Astrocyte of the spinal cord (primary cell): ENCODE measurements at regions not wholly inside any gene's neighbourhood (a gene's known extent, or its start where the extent isn't known, plus 50 kb on each side); places are given as distances from the start of the nearest gene placed in this dataset.

ENCODE experiments used
- DNase-seq: peaks from one replicate; pipeline ENCODE4 v3.0.0; 2011; ENCODE audit warnings: low read depth, low spot score
- H3K4me3 ChIP-seq: 2 replicates; pipeline ENCODE4 v1.5.1; 2011; ENCODE audit warnings: low read depth, mild to moderate bottlenecking, low read length, moderate library complexity
- in situ Hi-C: cut with HindIII; loops from 2 replicates; pipeline ENCODE4 v1.10.0; 2017; ENCODE audit warnings: low sequenced_read_pairs
- TF ChIP-seq, protein P1 (sequence below): IDR thresholded peaks from 2 replicates; pipeline ENCODE4 v1.5.1; 2012; ENCODE audit warnings: low read depth, mild to moderate bottlenecking, low read length, inconsistent platforms

DNA sequence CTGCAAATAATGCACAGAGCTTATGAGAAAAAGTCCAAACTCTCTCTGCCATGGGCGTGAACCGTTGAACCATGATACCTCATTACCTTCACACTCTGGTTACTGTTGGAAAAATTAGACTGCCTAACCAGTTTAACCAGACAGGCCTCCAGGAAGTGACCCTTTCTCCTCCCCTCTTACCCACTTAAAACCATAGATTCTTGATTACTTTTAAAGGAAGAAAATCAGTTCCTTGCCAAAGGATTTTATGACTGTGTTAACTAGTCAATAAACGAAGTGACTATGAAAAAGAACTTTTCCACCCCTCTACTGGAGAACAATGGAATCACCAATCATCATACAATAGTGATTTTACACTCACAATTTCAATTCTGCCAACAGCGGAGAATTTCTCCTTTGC is 254.0 kb upstream of the ATP2B1 start:
- no peak for DNase-seq
- TF ChIP-seq, protein P1, sequence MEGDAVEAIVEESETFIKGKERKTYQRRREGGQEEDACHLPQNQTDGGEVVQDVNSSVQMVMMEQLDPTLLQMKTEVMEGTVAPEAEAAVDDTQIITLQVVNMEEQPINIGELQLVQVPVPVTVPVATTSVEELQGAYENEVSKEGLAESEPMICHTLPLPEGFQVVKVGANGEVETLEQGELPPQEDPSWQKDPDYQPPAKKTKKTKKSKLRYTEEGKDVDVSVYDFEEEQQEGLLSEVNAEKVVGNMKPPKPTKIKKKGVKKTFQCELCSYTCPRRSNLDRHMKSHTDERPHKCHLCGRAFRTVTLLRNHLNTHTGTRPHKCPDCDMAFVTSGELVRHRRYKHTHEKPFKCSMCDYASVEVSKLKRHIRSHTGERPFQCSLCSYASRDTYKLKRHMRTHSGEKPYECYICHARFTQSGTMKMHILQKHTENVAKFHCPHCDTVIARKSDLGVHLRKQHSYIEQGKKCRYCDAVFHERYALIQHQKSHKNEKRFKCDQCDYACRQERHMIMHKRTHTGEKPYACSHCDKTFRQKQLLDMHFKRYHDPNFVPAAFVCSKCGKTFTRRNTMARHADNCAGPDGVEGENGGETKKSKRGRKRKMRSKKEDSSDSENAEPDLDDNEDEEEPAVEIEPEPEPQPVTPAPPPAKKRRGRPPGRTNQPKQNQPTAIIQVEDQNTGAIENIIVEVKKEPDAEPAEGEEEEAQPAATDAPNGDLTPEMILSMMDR: peak; percentile 19
- no peak overlapping the region for H3K4me3 ChIP-seq
- in situ Hi-C loops: no loop called here

DNA sequence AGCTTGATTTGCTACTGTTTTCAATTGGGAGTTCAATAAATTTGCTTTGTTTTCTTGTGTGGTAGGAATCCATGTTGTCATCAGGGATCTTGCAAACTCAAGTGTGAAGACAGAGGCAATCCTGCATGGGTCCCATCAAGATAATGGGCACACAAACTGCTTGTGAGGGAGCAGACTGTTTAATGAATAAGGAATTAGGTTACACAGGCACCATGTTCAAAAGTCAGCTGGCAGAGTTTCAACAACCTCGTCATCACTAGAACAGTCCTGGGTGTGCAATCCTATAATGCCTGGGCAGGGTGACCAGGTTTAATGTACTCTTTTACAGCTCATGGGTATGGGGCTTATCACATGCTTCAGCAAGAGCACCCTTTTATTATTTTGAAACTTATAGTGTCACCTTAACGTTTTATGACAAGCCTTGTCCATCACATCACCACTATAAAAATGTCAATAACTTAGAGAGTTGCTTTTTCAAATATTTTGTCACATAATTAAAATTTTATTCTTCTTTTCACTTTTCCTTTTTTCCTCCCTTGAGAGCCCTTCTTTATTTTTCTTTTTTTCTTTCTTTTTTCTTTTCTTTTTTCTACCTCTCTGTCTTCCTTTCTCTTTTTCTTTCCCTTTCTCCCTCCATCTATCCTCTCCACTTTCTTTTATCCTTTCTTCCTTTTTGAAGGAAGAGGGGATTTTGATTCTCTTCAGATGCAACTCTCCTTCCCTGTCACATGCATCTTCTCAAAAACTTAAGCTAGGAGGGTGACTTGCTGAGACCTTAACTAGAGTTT is 252.2 kb upstream of the ATP2B1 start:
- DNase-seq: no peak

DNA sequence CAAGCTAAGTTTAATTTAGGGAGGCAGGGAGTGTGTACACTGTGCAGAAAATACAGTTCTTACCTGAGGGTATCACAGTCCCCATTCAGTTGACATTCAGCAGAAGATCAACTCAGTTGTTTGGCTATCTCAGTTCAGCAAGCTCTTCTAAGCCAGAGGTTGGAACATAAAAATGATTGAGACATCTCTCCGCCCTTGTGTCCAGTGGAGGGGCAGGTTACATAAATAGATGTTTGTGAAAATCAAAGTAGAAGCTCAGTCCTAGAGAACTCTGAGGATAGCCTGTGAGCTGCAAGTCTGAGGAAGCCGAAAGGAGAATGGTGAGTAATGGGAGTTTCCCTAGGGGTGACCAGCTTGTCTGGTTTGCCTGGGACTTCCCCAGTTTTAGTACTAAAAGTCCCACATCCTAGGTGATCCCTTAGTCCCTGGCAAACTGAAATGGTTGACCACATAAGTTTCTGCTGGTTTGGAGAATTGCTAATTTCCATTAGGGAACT is 251.4 kb upstream of the ATP2B1 start:
- H3K4me3 ChIP-seq: no peak overlapping the region
- in situ Hi-C loops: no loop called here
- TF ChIP-seq, protein P1: no peak
- DNase-seq: no peak

More for the DNA sequence above, 252.2 kb upstream of the ATP2B1 start:
- H3K4me3 ChIP-seq: no peak overlapping the region
- TF ChIP-seq, protein P1: no peak
- in situ Hi-C loops: no loop called here

DNA sequence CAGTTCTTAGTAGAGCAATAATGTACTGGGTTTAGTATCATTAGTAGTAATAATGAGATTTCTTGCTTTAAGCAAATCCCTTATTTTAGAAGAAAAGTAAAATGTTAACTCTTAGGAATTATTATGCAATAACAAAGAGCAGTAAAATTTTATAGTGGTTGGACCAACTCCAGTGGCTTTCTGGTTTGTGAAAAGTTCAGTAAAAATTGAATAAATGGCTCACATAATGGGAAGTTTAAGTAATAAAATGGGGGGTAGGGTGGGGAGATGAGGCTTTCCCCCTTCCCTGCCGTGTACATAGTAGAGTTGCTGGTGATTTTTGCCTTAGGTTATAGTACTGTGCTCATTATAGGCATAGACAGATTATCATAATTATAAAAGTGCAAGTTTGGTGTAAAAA is 250.5 kb upstream of the ATP2B1 start:
- in situ Hi-C loops: no loop called here
- no peak for DNase-seq
- TF ChIP-seq, protein P1: no peak

DNA sequence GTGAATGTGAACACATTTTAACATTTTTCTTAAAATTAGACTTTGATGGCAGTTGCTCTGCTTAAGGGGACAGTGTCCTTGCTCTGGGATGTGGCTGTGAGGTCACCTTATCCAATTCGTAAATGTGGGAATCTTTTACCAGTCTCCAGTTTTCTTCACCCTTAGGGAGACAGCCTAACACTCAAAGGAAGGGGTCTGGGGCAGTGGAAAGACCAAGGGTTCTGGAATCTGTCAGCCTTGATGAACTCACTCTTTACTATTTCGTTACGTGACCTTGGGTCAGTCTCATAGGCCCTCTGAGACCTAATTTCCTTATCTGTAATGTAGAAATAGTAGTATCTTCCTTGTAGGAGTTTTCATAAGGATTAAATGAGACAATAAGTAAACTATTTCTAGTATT is 245.6 kb upstream of the ATP2B1 start:
- in situ Hi-C loops: no loop called here
- H3K4me3 ChIP-seq: no peak overlapping the region
- TF ChIP-seq, protein P1: no peak
- no peak for DNase-seq

More for the DNA sequence above, 250.5 kb upstream of the ATP2B1 start:
- no peak overlapping the region for H3K4me3 ChIP-seq

DNA sequence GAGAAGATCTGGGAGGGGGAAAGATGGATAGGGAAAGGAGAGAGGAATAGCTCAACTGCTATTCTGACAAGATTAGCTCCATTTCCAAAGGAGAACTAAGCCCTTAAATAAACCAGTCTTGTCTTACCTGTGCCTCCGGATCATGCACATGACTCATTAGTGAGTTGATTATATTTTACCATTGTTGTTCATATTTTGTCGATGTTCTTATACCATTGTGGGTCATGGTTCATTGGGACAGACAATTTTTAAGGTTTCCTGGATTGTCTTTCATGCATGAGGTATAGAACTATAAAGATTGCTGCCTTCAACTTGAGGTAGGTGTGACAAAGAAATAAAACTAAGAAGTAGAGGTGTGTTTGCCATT is 243.0 kb upstream of the ATP2B1 start:
- in situ Hi-C loops: no loop called here
- no peak for DNase-seq
- TF ChIP-seq, protein P1: no peak
- no peak overlapping the region for H3K4me3 ChIP-seq
